ENCODE measurements at regions not wholly inside any gene's neighbourhood (a gene's known extent, or its start where the extent isn't known, plus 50 kb on each side); places are given as distances from the start of the nearest gene placed in this dataset.

- no peak for TF ChIP-seq CTCF (conservative IDR thresholded peaks at IDR 0.05; ENCODE audit: low read depth, low read length)
- no peak for DNase-seq (ENCODE audit: low read depth)
- H3K4me3 ChIP-seq (ENCODE audit: low read depth, low read length) = no peak overlapping the region
Observed at GRCh38 chr1:30328401-30329262, 394.8 kb downstream of the MATN1 start.

GRCh38 chr1:30328100-30328370 is 395.4 kb downstream of the MATN1 start:
- no peak for DNase-seq (ENCODE audit: low read depth)

GRCh38 chr1:30327370-30328099 is 395.9 kb downstream of the MATN1 start:
- H3K4me3 ChIP-seq (ENCODE audit: low read depth, low read length) = no peak overlapping the region
- no peak for TF ChIP-seq CTCF (conservative IDR thresholded peaks at IDR 0.05; ENCODE audit: low read depth, low read length)
- DNase-seq (ENCODE audit: low read depth) = no peak

More at GRCh38 chr1:30328100-30328370, 395.4 kb downstream of the MATN1 start:
- TF ChIP-seq CTCF (conservative IDR thresholded peaks at IDR 0.05; ENCODE audit: low read depth, low read length) = no peak
- no peak overlapping the region for H3K4me3 ChIP-seq (ENCODE audit: low read depth, low read length)

GRCh38 chr1:30325999-30326398 is 397.4 kb downstream of the MATN1 start:
- H3K4me3 ChIP-seq (ENCODE audit: low read depth, low read length) = no peak overlapping the region
- no peak for TF ChIP-seq CTCF (conservative IDR thresholded peaks at IDR 0.05; ENCODE audit: low read depth, low read length)
- DNase-seq (ENCODE audit: low read depth) = no peak

GRCh38 chr1:30325085-30325935 is 398.1 kb downstream of the MATN1 start:
- no peak overlapping the region for H3K4me3 ChIP-seq (ENCODE audit: low read depth, low read length)
- DNase-seq (ENCODE audit: low read depth) = no peak

More at GRCh38 chr1:30325085-30325935, 398.1 kb downstream of the MATN1 start:
- no peak for TF ChIP-seq CTCF (conservative IDR thresholded peaks at IDR 0.05; ENCODE audit: low read depth, low read length)

Measured in epithelial cell of proximal tubule (primary cell).